ENCODE measurements at regions not wholly inside any gene's neighbourhood (a gene's known extent, or its start where the extent isn't known, plus 50 kb on each side); places are given as distances from the start of the nearest gene placed in this dataset.

GRCh38 chr3:3629911-3630310, 169.3 kb upstream of the LRRN1 start:
- no peak for DNase-seq (ENCODE audit: low spot score)

GRCh38 chr3:3628676-3629328, 170.4 kb upstream of the LRRN1 start:
- DNase-seq (ENCODE audit: low spot score): no peak

GRCh38 chr3:3627114-3627513, 172.1 kb upstream of the LRRN1 start:
- no peak for DNase-seq (ENCODE audit: low spot score)

- peak; percentile 76 for DNase-seq (ENCODE audit: low spot score)
These were observed 173.5 kb upstream of the LRRN1 start for GRCh38 chr3:3625544-3626271.

GRCh38 chr3:3619815-3620214, 179.4 kb upstream of the LRRN1 start:
- no peak for DNase-seq (ENCODE audit: low spot score)

GRCh38 chr3:3618623-3619022, 180.6 kb upstream of the LRRN1 start:
- DNase-seq (ENCODE audit: low spot score): no peak

GRCh38 chr3:3615533-3615932, 183.7 kb upstream of the LRRN1 start:
- DNase-seq (ENCODE audit: low spot score): no peak

- DNase-seq (ENCODE audit: low spot score): no peak
These were observed 188.5 kb upstream of the LRRN1 start for GRCh38 chr3:3610581-3611298.

GRCh38 chr3:3606321-3606720, 192.9 kb upstream of the LRRN1 start:
- no peak for DNase-seq (ENCODE audit: low spot score)

GRCh38 chr3:3605226-3605625, 194.0 kb upstream of the LRRN1 start:
- DNase-seq (ENCODE audit: low spot score): no peak

GRCh38 chr3:3603351-3603750, 195.9 kb upstream of the LRRN1 start:
- DNase-seq (ENCODE audit: low spot score): no peak

GRCh38 chr3:3600665-3601340, 198.4 kb upstream of the LRRN1 start:
- DNase-seq (ENCODE audit: low spot score): no peak

- no peak for DNase-seq (ENCODE audit: low spot score)
These were observed 200.2 kb upstream of the LRRN1 start for GRCh38 chr3:3599016-3599415.

- DNase-seq (ENCODE audit: low spot score): no peak
These were observed 204.2 kb upstream of the LRRN1 start for GRCh38 chr3:3594986-3595385.

GRCh38 chr3:3589715-3590130, 209.5 kb upstream of the LRRN1 start:
- no peak for DNase-seq (ENCODE audit: low spot score)

- no peak for DNase-seq (ENCODE audit: low spot score)
These were observed 211.6 kb upstream of the LRRN1 start for GRCh38 chr3:3587647-3587972.

GRCh38 chr3:3586843-3587646, 212.2 kb upstream of the LRRN1 start:
- DNase-seq (ENCODE audit: low spot score): no peak

GRCh38 chr3:3586336-3586735, 212.9 kb upstream of the LRRN1 start:
- no peak for DNase-seq (ENCODE audit: low spot score)

- DNase-seq (ENCODE audit: low spot score): no peak
These were observed 219.6 kb upstream of the LRRN1 start for GRCh38 chr3:3579658-3580057.

- no peak for DNase-seq (ENCODE audit: low spot score)
These were observed 220.5 kb upstream of the LRRN1 start for GRCh38 chr3:3578718-3579117.

- DNase-seq (ENCODE audit: low spot score): no peak
These were observed 221.4 kb upstream of the LRRN1 start for GRCh38 chr3:3577823-3578222.

- DNase-seq (ENCODE audit: low spot score): no peak
These were observed 225.9 kb upstream of the LRRN1 start for GRCh38 chr3:3573341-3573740.

Data from putamen (tissue), 1 donor.